SK-N-SH (cell line): ENCODE measurements at regions not wholly inside any gene's neighbourhood (a gene's known extent, or its start where the extent isn't known, plus 50 kb on each side); places are given as distances from the start of the nearest gene placed in this dataset.
A peak's percentile ranks its signal among the peaks of the same experiment; 100 is the strongest.

Source experiments
- CTCF ChIA-PET: fragments of 300-600, 350-600 bp; formaldehyde crosslinking; extraction: SDS; loops from one replicate; lab custom pipeline; 2021; lab: Yijun Ruan, JAX
- POLR2A ChIA-PET: fragments of 350-600 bp; sonication (Branson Sonifier 250); formaldehyde crosslinking; extraction: SDS; loops from one replicate; lab custom pipeline; 2020; ENCODE audit warnings: antibody characterized with exemption, inconsistent platforms; lab: Yijun Ruan, JAX
- DNase-seq: peaks from one replicate; pipeline ENCODE4 v3.0.0; 2012
- H2AFZ ChIP-seq: fragments of 200-600 bp; sonication (generic); 2 replicates; pipeline ENCODE4 v1.8.1; 2016; ENCODE audit warnings: antibody characterized with exemption, mild to moderate bottlenecking, low read depth
- H3F3A ChIP-seq: fragments of 200-600 bp; sonication (generic); replicated peaks from 2 replicates; pipeline ENCODE3; 2016; ENCODE audit warnings: antibody characterized with exemption, mild to moderate bottlenecking; ENCODE audit not compliant: insufficient read depth
- H3K27ac ChIP-seq, 2 experiments: fragments of 200-500 bp in 1 of 2; fragments of 200-600 bp in 1 of 2; sonication (Bioruptor generic) in 1 of 2; sonication (generic), shearing (Covaris generic) in 1 of 2; 2 replicates each; pipeline versions ENCODE4 v1.5.1 to v1.6.1; 2014 to 2016; ENCODE audit warnings: low read depth in 2 of 2, inconsistent platforms in 1 of 2, low read length in 1 of 2, mild to moderate bottlenecking in 1 of 2, mixed read lengths in 1 of 2
- H3K27me3 ChIP-seq: fragments of 200-600 bp; sonication (generic), shearing (Covaris generic); 2 replicates; pipeline ENCODE4 v1.6.1; 2016; ENCODE audit warnings: mixed run types; ENCODE audit not compliant: insufficient read depth
- H3K36me3 ChIP-seq, 2 experiments: fragments of 200-500 bp in 1 of 2; fragments of 200-600 bp in 1 of 2; sonication (Bioruptor generic) in 1 of 2; sonication (generic) in 1 of 2; replicated peaks in 1 of 2; 2 replicates each; pipeline versions ENCODE3 to v1.5.1; 2014 to 2016; ENCODE audit warnings: low read length in 1 of 2, mild to moderate bottlenecking in 1 of 2; ENCODE audit not compliant: insufficient read depth in 2 of 2, control insufficient read depth in 1 of 2
- H3K4me1 ChIP-seq, 2 experiments: fragments of 200-500 bp in 1 of 2; fragments of 200-600 bp in 1 of 2; sonication (Bioruptor generic) in 1 of 2; sonication (generic), shearing (Covaris generic) in 1 of 2; 2 replicates each; pipeline versions ENCODE4 v1.5.1 to v1.6.1; 2014 to 2016; ENCODE audit warnings: low read depth in 1 of 2, low read length in 1 of 2, mixed run types in 1 of 2; ENCODE audit not compliant: insufficient read depth in 2 of 2, control insufficient read depth in 1 of 2
- H3K4me2 ChIP-seq: fragments of 200-600 bp; sonication (generic), shearing (Covaris generic); 2 replicates; pipeline ENCODE4 v1.6.1; 2017; ENCODE audit warnings: mixed run types
- H3K4me3 ChIP-seq, 2 experiments: fragments of 200-500 bp in 1 of 2; fragments of 200-600 bp in 1 of 2; sonication (Bioruptor generic) in 1 of 2; sonication (generic), shearing (Covaris generic) in 1 of 2; 2 replicates each; pipeline versions ENCODE4 v1.5.1 to v1.8.1; 2014 to 2016; ENCODE audit warnings: low read depth in 2 of 2, inconsistent platforms in 1 of 2, low read length in 1 of 2, mild to moderate bottlenecking in 1 of 2, mixed read lengths in 1 of 2, moderate library complexity in 1 of 2
- H3K79me2 ChIP-seq: fragments of 200-600 bp; sonication (generic); 2 replicates; pipeline ENCODE4 v1.8.1; 2017; ENCODE audit warnings: mild to moderate bottlenecking; ENCODE audit not compliant: insufficient read depth
- H3K9ac ChIP-seq: fragments of 200-600 bp; sonication (generic); 2 replicates; pipeline ENCODE4 v1.6.1; 2017; ENCODE audit warnings: mixed run types
- H3K9me2 ChIP-seq: fragments of 200-600 bp; sonication (generic); 2 replicates; pipeline ENCODE4 v1.6.1; 2017; ENCODE audit warnings: mixed run types
- H3K9me3 ChIP-seq: fragments of 200-600 bp; sonication (generic); 2 replicates; pipeline ENCODE4 v1.6.1; 2017; ENCODE audit warnings: mixed run types, mild to moderate bottlenecking, moderate library complexity
- H4K20me1 ChIP-seq: fragments of 200-600 bp; sonication (generic); 2 replicates; pipeline ENCODE4 v1.6.1; 2017; ENCODE audit warnings: mild to moderate bottlenecking, mixed run types; ENCODE audit not compliant: insufficient read depth
- FOSL2 ChIP-seq: IDR thresholded peaks from 2 replicates; pipeline ENCODE4 v1.4.0; 2012; ENCODE audit warnings: low read depth, mild to moderate bottlenecking, moderate library complexity, borderline replicate concordance
- POLR2AphosphoS5 ChIP-seq: IDR thresholded peaks from 2 replicates; pipeline ENCODE4 v1.6.1; 2012; ENCODE audit warnings: low read depth, low read length
- RCOR1 ChIP-seq: fragments of 150-350 bp; IDR thresholded peaks from 2 replicates; pipeline ENCODE4 v1.6.1; 2017; ENCODE audit warnings: antibody characterized with exemption, low read length
- WGBS: methylation state at CpG from one replicate; pipeline ENCODE4 v1.1.6; 2017; ENCODE audit warnings: low lambda C conversion rate; 5-methylcytosine and 5-hydroxymethylcytosine counted together
- TF ChIP-seq, protein P1 (sequence below): IDR thresholded peaks from 2 replicates; pipeline ENCODE4 v1.6.1; 2012; ENCODE audit warnings: mild to moderate bottlenecking, low read depth, low read length, moderate library complexity
- TF ChIP-seq, protein P2 (sequence below): IDR thresholded peaks from 2 replicates; pipeline ENCODE4 v1.4.0; 2012; ENCODE audit warnings: low read depth, borderline replicate concordance
- TF ChIP-seq, protein P3 (sequence below): IDR thresholded peaks from 2 replicates; pipeline ENCODE4 v1.4.0; 2012; ENCODE audit warnings: low read depth, borderline replicate concordance
- TF ChIP-seq, protein P4 (sequence below): IDR thresholded peaks from 2 replicates; pipeline ENCODE4; 2012
- TF ChIP-seq, protein P5 (sequence below): fragments of 150-350 bp; IDR thresholded peaks from 2 replicates; pipeline ENCODE4 v1.6.1; 2017; ENCODE audit warnings: antibody characterized with exemption, low read length, low read depth, borderline replicate concordance

DNA sequence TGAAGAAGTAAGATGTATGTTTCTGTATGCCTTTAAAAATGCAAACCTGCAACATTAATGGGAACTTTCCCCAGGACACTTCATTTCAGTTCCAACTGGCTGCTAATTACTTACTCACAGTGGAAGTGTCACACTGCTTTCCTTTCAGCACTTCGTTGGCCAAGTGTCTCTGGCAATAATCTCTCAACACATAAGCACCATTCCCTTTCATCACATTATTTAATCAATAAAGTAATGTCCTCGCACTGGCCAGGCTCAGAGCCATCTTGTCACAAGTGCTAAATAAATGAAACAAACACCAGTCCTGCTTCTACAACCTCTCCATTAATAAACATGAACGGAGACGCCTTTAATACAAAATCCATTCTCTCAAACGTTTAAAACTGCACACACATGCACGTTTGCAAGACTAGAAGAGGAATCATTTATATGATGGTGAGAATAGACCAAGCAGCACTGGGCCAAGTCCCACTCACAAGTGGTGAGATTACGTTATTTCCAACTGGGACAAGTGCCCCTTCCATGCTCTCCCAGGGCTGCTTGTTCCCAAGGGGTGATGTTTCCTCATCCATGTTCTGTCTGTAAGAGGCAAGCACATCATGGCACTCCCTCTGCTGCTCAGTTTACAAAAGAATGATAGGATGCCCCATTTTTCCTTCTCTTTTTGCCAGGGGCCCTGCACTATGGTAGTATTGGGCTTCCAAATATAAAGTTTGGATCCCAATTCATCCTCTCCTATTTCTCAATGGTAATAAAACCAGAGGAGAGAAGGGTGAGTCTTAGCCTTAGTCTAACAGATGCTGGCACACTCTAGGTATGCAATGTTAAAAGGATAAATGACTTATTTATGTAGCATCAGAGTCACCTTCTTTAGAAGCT, 56.8 kb upstream of the ETAA1 start:
- no peak overlapping the region for H3K4me2 ChIP-seq
- no peak overlapping the region for H3K4me3 ChIP-seq
- H3K9me3 ChIP-seq: 0 out of 2 replicates have a peak, but pooled peaks cover 4% of the 10 kb centered on the region
- no peak overlapping the region for H3K9ac ChIP-seq
- no peak overlapping the region for H2AFZ ChIP-seq
- TF ChIP-seq, protein P1, sequence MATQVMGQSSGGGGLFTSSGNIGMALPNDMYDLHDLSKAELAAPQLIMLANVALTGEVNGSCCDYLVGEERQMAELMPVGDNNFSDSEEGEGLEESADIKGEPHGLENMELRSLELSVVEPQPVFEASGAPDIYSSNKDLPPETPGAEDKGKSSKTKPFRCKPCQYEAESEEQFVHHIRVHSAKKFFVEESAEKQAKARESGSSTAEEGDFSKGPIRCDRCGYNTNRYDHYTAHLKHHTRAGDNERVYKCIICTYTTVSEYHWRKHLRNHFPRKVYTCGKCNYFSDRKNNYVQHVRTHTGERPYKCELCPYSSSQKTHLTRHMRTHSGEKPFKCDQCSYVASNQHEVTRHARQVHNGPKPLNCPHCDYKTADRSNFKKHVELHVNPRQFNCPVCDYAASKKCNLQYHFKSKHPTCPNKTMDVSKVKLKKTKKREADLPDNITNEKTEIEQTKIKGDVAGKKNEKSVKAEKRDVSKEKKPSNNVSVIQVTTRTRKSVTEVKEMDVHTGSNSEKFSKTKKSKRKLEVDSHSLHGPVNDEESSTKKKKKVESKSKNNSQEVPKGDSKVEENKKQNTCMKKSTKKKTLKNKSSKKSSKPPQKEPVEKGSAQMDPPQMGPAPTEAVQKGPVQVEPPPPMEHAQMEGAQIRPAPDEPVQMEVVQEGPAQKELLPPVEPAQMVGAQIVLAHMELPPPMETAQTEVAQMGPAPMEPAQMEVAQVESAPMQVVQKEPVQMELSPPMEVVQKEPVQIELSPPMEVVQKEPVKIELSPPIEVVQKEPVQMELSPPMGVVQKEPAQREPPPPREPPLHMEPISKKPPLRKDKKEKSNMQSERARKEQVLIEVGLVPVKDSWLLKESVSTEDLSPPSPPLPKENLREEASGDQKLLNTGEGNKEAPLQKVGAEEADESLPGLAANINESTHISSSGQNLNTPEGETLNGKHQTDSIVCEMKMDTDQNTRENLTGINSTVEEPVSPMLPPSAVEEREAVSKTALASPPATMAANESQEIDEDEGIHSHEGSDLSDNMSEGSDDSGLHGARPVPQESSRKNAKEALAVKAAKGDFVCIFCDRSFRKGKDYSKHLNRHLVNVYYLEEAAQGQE: 0 out of 2 replicates have a peak, but pooled peaks have one; percentile 21
- TF ChIP-seq, protein P2, sequence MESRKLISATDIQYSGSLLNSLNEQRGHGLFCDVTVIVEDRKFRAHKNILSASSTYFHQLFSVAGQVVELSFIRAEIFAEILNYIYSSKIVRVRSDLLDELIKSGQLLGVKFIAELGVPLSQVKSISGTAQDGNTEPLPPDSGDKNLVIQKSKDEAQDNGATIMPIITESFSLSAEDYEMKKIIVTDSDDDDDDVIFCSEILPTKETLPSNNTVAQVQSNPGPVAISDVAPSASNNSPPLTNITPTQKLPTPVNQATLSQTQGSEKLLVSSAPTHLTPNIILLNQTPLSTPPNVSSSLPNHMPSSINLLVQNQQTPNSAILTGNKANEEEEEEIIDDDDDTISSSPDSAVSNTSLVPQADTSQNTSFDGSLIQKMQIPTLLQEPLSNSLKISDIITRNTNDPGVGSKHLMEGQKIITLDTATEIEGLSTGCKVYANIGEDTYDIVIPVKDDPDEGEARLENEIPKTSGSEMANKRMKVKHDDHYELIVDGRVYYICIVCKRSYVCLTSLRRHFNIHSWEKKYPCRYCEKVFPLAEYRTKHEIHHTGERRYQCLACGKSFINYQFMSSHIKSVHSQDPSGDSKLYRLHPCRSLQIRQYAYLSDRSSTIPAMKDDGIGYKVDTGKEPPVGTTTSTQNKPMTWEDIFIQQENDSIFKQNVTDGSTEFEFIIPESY: no peak
- TF ChIP-seq, protein P3, sequence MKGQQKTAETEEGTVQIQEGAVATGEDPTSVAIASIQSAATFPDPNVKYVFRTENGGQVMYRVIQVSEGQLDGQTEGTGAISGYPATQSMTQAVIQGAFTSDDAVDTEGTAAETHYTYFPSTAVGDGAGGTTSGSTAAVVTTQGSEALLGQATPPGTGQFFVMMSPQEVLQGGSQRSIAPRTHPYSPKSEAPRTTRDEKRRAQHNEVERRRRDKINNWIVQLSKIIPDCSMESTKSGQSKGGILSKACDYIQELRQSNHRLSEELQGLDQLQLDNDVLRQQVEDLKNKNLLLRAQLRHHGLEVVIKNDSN: no peak
- H3K79me2 ChIP-seq: no peaks in the 10 kb centered on the region
- no peaks in the 10 kb centered on the region for H3K27me3 ChIP-seq
- CTCF ChIA-PET: no interaction called here
- H3K9me2 ChIP-seq: no peaks in the 10 kb centered on the region
- no peaks in the 10 kb centered on the region for H3F3A ChIP-seq
- no peaks in the 10 kb centered on the region for H4K20me1 ChIP-seq
- no peaks in the 10 kb centered on the region for H3K36me3 ChIP-seq
- POLR2A ChIA-PET: interaction anchor here (0.6 kb wide), 1 partner anchor 753 kb away, joined by 6 read pairs; no protein-coding TSS in a partner anchor
- 53% methylated on average over 7 of the region's 7 CpGs for WGBS
- DNase-seq: no peak
- H3K4me1 ChIP-seq: no peaks in the 10 kb centered on the region
- no peak overlapping the region for H3K27ac ChIP-seq

DNA sequence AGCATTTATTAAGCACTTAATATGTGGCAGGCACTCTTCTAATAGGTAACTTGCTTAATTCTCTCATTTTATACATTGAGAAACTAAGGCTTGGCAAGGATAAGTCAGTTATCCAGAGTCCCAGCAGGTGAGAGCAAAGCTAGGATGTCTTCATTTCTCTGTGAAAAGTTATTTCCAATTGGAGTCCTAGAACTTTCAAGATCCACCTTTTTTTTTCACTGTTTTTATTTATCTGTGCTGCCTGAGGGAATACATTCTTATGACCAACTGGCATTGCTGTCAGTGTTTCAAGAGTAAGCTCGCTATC, 56.2 kb upstream of the ETAA1 start:
- no peak for TF ChIP-seq RCOR1
- TF ChIP-seq FOSL2: no peak
- TF ChIP-seq, protein P4, sequence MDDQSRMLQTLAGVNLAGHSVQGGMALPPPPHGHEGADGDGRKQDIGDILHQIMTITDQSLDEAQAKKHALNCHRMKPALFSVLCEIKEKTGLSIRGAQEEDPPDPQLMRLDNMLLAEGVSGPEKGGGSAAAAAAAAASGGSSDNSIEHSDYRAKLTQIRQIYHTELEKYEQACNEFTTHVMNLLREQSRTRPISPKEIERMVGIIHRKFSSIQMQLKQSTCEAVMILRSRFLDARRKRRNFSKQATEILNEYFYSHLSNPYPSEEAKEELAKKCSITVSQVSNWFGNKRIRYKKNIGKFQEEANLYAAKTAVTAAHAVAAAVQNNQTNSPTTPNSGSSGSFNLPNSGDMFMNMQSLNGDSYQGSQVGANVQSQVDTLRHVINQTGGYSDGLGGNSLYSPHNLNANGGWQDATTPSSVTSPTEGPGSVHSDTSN: no peak
- no peak for TF ChIP-seq POLR2AphosphoS5
- TF ChIP-seq, protein P3: no peak
- TF ChIP-seq, protein P5, sequence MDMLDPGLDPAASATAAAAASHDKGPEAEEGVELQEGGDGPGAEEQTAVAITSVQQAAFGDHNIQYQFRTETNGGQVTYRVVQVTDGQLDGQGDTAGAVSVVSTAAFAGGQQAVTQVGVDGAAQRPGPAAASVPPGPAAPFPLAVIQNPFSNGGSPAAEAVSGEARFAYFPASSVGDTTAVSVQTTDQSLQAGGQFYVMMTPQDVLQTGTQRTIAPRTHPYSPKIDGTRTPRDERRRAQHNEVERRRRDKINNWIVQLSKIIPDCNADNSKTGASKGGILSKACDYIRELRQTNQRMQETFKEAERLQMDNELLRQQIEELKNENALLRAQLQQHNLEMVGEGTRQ: no peak
- no peaks in the 10 kb centered on the region for H3F3A ChIP-seq
- no peaks in the 10 kb centered on the region for H4K20me1 ChIP-seq
- POLR2A ChIA-PET: interaction anchor here (0.6 kb wide), 1 partner anchor 752 kb away, joined by 6 read pairs; no protein-coding TSS in a partner anchor
- H2AFZ ChIP-seq: no peak overlapping the region
- 47% methylated on average over 1 of the region's 1 CpG for WGBS
- no peak overlapping the region for H3K27ac ChIP-seq
- no peaks in the 10 kb centered on the region for H3K4me1 ChIP-seq
- H3K9ac ChIP-seq: no peak overlapping the region
- no peaks in the 10 kb centered on the region for H3K27me3 ChIP-seq
- H3K79me2 ChIP-seq: no peaks in the 10 kb centered on the region
- H3K9me3 ChIP-seq: 0 out of 2 replicates have a peak, but pooled peaks cover 4% of the 10 kb centered on the region
- no peaks in the 10 kb centered on the region for H3K9me2 ChIP-seq
- H3K36me3 ChIP-seq: no peaks in the 10 kb centered on the region
- H3K4me2 ChIP-seq: no peak overlapping the region
- no peak overlapping the region for H3K4me3 ChIP-seq
- no peak for DNase-seq
- CTCF ChIA-PET: no interaction called here
